NCI-H82 (cell line): ENCODE measurements at regions not wholly inside any gene's neighbourhood (a gene's known extent, or its start where the extent isn't known, plus 50 kb on each side); places are given as distances from the start of the nearest gene placed in this dataset.
A peak's percentile ranks its signal among the peaks of the same experiment; 100 is the strongest.
"Not testable (repeated sequence)": the region's sequence is repeated elsewhere in the genome, so short reads cannot be mapped to it uniquely, and the experiment has no call there.

Source experiments
- DNase-seq: peaks from one replicate; lab custom pipeline; 2025; lab: John Stamatoyannopoulos, UW

DNA sequence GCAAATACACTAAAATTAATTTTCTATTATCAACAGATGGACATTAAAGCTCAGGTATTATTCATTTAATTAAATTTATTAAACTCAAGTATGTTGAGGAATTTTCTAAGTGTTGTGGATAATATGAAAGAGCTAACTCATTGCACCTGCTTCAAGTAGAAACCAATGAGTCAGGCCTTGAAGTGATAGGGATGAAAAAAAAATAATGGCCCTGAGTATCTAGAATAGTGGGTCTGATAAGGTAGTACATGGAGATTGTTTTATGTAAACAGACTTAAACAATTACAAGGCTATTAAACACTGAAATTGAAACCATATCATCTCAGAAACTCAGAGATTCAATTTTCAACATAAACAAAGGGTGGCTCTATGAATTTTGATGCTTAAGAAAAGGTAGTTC lies 857.1 kb upstream of the GBE1 start:
- no peak for DNase-seq

DNA sequence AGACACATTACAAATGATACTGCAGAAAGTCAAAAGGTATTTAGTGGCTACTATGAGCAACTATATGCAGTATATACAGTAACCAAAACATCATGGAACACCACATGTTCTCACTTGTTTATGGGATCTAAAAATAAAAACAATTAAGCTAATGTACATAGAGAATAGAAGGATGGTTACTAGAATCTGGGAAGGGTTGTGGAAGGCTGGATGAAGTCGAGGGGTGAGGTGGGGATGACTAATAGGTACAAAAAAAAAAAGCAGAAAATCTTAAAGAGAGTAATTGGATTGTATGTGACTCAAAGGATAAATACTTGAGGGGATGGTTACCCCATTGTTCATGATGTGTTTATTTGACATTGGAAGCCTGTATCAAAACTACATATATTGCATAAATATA lies 848.8 kb upstream of the GBE1 start:
- no peak for DNase-seq

DNA sequence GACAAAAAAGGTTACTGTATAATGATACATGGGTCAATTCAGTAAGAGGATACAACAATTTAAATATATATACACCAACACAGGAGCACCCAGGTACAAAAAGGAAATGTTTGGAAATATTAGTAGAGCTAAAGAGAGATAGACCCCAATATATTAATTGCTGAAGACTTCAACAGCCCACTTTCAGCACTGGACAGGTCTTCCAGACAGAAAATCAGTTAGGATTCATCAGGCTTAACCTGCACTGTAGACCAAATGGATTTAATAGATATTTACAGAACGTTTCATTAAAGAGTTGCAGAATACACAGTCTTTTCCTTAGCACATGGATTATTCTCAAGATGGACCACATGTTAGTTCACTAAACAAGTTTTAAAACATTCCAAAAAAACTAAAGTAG lies 845.9 kb upstream of the GBE1 start:
- no peak for DNase-seq

DNA sequence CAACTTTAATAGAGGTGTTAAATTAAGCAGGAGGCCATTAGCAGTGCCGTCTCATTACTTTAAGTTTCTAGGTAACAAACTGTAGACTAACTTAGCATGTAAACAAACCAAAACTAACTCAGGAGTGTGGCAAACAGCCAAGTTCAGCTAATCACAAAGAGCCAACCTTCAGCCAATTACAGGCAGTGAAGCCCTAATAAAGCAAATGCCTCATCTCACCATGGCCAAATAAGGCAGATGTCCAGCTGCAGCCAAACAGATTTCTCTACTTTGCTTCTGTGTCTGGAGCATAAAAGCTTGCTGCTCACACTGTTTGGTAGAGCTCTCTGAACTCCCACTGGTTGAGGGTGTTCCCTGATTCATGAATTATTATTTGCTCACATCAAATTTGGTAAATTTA lies 835.4 kb upstream of the GBE1 start:
- DNase-seq: peak; percentile 42

DNA sequence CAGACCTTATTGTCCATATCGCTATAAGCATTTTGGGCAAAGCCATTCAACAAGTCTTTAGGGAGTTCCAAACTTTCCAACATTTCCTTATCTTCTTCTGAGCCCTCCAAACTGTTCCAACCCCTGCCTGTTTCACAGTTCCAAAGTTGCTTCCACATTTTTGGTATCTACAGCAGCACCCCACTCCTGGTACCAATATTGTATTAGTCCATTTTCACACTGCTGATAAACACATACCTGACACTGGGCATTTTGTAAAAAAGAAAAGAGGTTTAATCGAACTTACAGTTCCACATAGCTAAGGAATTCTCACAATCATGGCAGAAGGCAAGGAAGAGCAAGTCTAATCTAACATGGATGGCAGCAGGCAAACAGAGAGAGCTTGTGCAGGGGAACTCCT lies 834.1 kb upstream of the GBE1 start:
- no peak for DNase-seq

DNA sequence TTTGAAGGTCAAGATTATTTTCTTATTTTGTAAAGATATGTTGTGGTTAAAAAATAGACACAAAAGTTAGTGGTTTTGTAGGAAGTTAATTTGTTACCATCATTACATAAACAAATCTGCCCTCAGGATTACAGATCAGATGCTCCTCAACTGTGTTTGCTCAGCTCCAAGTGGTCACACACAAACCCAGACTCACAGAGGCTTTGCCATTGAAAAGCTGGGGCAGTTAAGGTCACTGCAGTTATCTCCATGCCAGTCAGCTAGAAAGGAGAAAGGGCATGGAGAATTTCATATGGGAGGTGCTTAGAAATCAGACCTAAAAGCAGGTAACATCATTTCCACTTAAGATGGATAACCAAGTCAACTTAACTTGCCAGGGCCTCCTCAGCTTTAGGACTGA lies 825.7 kb upstream of the GBE1 start:
- no peak for DNase-seq

DNA sequence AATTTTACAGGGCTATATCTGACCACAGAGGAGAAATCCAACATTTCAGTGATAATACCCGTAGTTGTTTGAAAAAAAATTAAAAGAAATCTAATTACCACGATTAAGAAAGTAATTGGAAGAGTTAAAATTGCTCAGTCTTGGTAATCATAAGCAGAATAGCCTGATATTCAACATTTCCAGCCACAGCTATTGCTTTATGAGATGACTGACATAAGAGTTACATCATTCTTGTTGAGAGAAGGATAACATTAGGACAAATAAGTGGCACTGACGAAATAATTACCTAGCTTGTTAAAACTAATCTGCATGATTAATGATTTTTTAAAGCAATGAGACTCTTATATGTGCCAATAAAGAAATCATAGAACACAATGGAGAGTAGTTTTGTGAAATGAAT lies 825.0 kb upstream of the GBE1 start:
- DNase-seq: no peak

DNA sequence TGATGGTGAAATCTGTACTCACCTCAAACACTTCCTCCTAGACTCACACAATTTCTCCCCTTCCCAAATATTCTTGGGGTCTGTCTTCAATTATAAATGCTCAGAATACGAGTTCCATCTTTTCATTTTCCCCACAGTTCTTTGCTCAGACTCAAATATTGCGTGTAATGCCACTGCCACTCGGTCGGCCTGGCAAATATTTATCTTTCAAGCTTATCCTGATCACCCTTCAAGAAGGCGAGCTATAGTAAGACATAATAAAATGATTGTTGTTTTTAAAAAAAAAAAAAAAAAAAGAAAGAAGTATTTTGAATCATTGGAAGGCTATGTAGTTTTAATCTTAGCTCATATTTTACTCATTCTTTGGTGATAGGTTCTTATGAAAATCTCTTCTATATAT lies 824.6 kb upstream of the GBE1 start:
- not testable (repeated sequence) for DNase-seq

DNA sequence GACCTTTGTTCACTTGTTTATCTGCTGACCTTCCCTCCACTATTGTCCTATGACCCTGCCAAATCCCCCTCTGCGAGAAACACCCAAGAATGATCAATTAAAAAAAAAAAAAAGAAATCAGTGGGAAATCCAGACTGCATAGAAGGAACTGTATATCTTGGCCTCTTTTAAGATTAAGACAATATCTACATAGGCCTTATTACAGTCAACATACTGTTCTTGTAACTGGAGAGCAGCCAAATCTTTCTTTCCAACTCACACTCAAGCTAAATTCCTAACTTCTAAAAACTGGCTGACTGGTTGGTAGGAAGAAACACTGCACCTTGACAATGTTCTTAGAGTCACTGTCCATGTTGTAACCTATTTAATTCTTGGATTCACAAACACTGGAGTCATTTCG lies 824.1 kb upstream of the GBE1 start:
- DNase-seq: not testable (repeated sequence)

DNA sequence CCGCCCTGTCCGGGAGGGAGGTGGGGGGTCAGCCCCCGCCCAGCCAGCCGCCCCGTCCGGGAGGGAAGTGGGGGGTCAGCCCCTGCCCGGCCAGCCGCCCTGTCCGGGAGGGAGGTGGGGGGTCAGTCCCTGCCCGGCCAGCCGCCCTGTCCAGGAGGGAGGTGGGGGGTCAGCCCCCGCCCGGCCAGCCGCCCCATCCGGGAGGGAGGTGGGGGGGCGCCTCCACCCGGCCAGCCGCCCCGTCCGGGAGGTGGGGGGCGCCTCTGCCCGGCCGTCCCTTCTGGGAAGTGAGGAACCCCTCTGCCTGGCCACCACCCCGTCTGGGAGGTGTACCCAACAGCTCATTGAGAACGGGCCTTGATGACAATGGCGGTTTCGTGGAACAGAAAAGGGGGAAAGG lies 823.4 kb upstream of the GBE1 start:
- DNase-seq: not testable (repeated sequence)

DNA sequence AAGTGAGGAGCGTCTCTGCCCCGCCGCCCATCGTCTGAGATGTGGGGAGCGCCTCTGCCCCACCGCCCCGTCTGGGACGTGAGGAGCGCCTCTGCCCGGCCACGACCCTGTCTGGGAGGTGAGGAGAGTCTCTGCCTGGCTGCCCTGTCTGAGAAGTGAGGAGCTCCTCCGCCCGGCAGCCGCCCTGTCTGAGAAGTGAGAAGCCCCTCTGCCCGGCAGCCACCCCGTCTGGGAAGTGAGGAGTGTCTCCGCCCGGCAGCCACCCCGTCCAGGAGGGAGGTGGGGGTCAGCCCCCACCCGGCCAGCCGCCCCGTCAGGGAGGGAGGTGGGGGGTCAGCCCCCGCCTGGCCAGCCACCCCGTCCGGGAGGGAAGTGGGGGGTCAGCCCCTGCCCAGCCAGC lies 823.0 kb upstream of the GBE1 start:
- not testable (repeated sequence) for DNase-seq

DNA sequence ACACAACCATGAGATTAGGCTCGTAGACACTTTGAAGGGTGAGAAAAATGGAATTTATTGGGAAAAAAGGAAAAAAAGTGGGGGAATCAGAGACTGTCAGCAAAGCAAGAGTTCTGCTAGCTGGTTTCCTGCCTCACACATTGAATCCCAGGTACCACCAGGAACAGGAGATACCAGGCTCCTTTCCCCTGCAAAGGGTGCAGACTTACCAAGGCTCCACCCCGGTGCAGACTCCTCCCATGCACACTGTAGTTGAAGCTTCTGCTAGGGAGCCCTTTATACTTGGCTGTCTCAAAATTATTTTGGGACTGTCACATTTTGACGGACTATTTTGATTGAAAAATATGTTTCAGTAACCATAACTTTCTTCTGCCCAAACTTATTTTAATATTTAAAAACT lies 819.9 kb upstream of the GBE1 start:
- DNase-seq: peak; percentile 0

DNA sequence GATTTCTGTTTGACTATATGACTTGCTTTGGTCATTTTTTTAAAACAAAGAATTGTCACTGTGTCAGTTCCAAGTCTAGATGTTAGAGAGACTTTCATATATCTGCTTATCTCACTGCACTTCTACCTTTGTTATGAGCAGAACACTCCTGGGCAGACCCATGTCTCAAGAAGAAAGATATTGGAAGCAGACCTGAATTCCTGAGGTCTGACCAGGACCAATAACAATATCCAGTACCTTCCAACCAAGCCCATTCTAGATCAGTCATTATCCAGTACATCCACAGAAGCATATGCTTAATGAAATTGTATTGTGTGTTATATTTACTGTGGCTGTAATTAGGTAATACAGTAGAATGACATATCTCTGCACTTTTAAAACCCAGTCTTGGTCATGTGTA lies 811.3 kb upstream of the GBE1 start:
- DNase-seq: no peak

DNA sequence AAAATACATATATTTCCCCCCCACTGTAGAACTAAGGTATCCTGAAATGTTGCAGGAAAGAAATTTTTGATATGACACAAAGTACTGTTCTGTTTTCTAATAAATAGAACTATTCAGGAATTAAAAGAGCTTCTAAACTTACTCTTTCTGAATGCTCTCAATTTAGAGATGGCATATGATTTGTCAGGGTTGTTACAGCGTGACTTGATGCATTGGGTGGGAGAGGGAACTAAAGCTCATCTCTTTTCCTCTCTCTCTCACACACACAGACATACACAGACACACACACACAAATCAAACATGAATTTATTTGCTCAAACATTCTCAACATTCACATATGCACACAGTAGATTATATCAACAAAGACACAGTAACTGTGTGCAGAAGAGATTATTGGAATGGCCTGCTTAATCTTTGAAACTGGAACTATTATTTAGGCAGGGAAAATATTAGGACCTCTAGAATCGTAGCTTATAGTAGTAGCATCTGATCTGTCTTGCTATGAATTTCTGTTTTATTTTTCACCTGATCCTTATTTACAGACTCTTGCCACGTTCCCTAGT lies 807.4 kb upstream of the GBE1 start:
- DNase-seq: no peak

DNA sequence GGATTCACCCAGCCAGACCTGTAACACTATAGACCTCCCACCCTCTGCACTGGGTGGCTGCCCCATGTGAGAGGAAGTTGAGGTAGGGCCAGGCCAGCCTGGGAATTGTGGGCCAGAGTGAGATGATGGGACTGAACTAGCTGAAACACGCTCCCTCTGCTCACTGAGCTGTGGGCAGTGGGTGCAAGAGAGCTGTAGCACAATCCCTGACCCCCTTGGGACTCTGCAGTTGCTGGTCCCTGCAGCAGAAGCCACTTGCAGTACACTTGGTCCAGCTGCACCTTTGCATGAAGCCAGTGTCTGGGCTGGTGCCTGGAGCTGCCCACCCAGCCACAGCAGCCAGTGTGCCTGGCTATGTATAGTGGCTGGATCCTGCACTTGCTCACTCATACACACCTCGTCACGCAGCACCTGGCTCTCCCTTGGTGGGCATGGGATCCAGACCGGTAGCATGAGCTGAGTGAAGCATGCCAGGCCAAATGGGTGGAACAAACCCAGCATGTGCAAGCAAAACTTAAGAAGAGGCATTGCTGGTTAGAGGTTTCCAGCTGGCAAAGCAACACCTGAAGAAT lies 805.7 kb upstream of the GBE1 start:
- no peak for DNase-seq

DNA sequence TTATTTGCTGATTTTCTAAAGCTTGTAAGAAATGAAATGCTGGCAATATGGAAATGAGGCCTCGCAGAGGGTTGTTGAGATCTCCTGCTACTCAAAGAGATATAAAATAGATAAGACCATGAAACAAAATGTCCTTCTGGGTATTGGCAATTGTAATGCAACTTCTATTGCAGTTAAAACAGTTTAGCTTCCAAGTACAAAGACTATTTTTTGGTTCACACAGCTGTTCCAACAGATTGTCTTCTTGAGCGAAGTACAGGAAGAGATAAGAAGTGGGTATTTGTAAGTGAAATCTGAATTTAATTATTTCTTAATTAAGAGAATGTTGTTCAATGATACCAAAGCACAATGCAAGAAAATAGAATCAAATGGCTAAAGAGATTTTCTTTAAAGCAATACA lies 801.5 kb upstream of the GBE1 start:
- no peak for DNase-seq

DNA sequence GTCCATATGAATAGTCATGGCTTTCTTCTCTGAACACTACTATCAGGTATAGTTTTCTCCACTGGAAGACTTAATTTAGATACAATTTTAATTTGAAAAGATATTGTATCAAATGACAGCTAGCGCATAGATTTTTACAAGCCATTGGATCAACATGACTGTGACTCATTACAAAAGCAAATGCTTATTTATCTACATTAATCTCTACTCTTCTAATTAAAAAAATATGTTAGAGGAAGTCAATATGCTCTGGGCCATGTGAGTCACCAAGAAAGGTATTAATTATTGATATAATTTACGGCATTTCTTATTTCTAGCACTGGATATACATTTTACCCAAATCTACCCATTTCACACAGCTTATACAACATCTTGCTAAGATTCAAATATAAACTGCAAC lies 800.3 kb upstream of the GBE1 start:
- no peak for DNase-seq

DNA sequence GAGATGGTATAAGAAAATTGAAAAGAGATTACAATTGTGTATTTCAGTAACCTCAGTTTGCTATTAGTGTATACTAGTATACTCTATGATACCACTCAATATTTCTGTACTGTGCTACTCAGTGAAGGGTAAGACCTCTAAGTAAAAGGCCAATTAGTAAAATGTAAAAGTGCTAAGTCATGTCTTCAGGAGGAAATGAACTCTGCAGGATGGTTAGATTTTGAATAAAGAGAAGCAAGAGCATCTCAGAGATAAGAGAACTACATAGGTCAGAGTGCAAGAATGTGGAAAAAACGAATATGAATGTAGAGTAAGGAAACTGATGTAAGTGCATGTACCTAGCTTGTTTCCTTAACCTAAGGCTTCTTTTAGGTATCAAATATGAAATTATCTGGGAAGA lies 796.6 kb upstream of the GBE1 start:
- no peak for DNase-seq

DNA sequence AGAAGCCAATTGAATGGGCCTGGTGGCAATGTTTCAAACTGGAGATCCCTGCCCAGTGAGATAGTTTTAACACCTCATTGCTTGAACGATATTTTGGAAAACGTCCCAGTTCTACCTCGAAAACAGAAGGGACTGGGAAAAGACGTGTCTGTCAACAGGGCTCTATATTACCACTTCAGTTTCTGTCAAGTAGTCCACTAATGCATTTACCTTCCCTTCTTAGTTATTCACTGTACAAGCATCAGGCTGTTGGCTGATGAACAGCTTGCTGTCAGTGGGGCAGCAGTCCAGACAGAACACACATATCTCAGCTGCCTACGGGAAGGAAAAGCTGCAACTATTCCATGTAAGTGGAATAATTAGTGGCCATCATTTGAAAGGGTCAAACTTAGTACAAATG lies 794.7 kb upstream of the GBE1 start:
- no peak for DNase-seq

DNA sequence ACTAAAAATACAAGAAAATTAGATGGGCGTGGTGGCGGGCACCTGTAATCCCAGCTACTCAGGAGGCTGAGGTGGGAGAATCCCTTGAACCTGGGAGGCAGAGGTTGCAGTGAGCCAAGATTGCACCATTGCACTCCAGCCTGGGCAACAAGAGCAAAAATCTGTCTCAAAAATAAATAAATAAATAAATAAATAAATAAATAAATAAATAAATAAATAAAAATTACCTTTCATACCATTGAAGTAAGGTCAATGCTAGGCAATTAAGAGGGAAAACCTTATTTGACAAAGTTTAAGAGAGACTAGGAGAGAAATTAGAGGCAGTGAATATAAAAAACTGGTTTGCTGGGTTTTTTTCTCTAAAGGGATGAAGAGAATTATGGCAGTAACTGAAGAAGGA lies 781.1 kb upstream of the GBE1 start:
- DNase-seq: not testable (repeated sequence)

DNA sequence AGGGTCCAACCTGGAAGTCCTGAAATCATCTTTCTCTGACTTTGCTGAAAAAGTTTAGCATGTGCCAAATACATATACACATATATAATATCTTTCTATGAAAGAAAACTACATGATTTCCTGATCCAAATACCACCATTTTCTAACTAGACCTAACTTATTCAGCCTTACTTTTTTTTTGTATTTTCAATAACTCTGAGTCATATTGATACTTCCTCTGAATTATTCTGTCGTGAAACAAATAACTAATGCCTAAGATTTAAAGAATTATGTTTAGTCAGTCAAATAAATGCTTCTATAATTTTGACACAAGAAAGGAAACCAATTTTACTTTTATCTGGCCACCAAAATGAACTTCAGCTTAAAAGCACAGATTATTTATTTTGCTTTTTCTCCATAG lies 760.2 kb upstream of the GBE1 start:
- DNase-seq: no peak

DNA sequence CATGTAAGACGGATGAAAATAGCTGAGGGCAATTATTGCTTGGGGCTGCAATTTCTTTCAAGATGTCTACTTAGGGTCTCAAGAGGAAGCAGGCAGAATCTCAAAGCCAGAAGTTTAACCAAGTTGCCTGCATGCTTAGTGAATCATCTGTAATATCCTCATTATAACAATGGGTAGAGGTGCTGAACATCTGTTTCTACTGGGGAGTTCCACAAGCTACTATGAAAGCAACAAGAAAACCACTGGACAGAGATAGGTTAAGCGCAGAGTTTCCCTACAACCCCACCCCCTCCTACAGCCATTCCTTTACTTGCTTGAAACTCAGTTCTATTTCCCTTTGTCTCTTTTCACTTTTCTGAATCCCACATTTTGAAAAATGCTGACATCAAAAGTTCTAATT lies 759.4 kb upstream of the GBE1 start:
- DNase-seq: no peak

DNA sequence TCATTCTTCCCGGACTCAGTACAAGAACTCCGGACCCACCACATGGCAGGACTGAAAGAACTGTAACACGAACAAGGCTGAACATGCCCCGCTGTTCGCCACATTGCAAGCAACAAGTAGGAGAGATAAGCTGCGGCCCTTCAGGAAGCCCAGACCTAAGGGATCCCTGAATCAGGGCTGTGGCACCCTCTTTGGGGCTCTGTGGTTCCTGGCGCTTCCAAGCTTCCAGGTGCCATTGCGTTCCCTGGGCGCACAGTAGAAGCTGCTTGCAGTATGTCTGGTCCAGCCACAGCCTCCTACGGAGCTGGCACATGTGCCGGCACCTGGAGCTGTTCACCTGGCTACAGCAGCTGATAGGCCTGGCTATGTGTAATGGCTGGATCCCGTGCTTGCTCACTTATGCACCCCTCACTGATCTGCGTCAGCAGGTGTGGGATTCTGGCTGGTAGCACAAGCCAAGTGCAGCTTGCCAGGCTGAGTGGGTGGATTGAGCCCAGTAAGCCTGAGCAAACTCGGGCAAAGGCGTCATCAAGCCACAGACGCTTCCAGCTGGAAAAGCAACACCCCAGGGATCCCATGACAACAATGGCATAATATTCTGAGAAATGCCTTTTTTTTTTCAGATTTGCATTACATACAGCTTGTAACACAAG lies 748.6 kb upstream of the GBE1 start:
- DNase-seq: no peak
